Colonic mucosa (tissue), 4 donors: ENCODE measurements at regions not wholly inside any gene's neighbourhood (a gene's known extent, or its start where the extent isn't known, plus 50 kb on each side); places are given as distances from the start of the nearest gene placed in this dataset.
"Not testable (repeated sequence)": the region's sequence is repeated elsewhere in the genome, so short reads cannot be mapped to it uniquely, and the experiment has no call there.

ENCODE experiments used
- DNase-seq: peaks from one replicate; pipeline ENCODE4 v3.0.0-alpha.2; 2020
- H3K27ac ChIP-seq: fragments of 200-600 bp; one replicate; pipeline ENCODE4 v1.8.0; 2021
- H3K27me3 ChIP-seq: fragments of 200-600 bp; one replicate; pipeline ENCODE4 v1.8.0; 2021
- H3K36me3 ChIP-seq: fragments of 200-600 bp; one replicate; pipeline ENCODE4 v1.8.0; 2021
- H3K4me1 ChIP-seq: fragments of 200-600 bp; one replicate; pipeline ENCODE4 v1.8.0; 2021; ENCODE audit warnings: mild to moderate bottlenecking
- H3K4me3 ChIP-seq: fragments of 200-600 bp; one replicate; pipeline ENCODE4 v1.8.0; 2021
- H3K9ac ChIP-seq, 2 donors: one replicate each; pipeline ENCODE4 v1.7.0; 2013; ENCODE audit warnings: control low read depth in 2 of 2, low read depth in 2 of 2, low read length in 2 of 2
- H3K9me3 ChIP-seq: fragments of 200-600 bp; one replicate; pipeline ENCODE4 v1.8.0; 2021
- intact Hi-C: fragments of 100-400 bp; cut with DNase I; formaldehyde crosslinking; loops from one replicate; pipeline ENCODE4 v1.14.1; 2022
- TF ChIP-seq, protein P1 (sequence below): fragments of 200-600 bp; IDR thresholded peaks from one replicate; pipeline ENCODE4 v1.8.0; 2022; ENCODE audit warnings: antibody characterized with exemption, mild to moderate bottlenecking
- donor health status: healthy.
- donor health status: DM: no; HTN: no; CAD: no.
- donor health status: DM: no; HTN: no; CAD: no.

DNA sequence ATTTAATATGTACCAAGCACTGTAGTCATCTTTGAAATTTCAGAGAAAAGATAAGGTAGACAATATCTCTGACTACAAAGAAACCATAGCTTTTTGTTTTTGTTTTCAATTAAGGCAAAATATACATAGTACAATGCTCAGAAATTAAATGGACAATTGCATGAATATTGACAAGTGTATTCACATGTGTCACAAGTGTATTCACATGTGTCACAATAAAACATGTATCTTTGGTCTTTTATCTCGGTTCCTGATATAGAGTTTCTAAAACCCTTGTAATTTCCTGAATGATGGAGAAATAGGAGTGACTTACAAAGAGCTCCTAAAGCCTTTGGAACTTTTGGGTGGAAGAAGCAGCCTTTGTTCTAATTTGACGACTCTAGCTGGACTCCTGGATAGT lies 756.4 kb downstream of the EPHA4 start:
- no peak overlapping the region for H3K4me3 ChIP-seq
- intact Hi-C loops = no loop called here
- no peak overlapping the region for H3K27ac ChIP-seq
- H3K36me3 ChIP-seq = no peaks in the 10 kb centered on the region
- H3K9ac ChIP-seq = no peak overlapping the region
- no peak for DNase-seq
- no peaks in the 10 kb centered on the region for H3K9me3 ChIP-seq
- TF ChIP-seq, protein P1, sequence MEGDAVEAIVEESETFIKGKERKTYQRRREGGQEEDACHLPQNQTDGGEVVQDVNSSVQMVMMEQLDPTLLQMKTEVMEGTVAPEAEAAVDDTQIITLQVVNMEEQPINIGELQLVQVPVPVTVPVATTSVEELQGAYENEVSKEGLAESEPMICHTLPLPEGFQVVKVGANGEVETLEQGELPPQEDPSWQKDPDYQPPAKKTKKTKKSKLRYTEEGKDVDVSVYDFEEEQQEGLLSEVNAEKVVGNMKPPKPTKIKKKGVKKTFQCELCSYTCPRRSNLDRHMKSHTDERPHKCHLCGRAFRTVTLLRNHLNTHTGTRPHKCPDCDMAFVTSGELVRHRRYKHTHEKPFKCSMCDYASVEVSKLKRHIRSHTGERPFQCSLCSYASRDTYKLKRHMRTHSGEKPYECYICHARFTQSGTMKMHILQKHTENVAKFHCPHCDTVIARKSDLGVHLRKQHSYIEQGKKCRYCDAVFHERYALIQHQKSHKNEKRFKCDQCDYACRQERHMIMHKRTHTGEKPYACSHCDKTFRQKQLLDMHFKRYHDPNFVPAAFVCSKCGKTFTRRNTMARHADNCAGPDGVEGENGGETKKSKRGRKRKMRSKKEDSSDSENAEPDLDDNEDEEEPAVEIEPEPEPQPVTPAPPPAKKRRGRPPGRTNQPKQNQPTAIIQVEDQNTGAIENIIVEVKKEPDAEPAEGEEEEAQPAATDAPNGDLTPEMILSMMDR = no peak
- H3K27me3 ChIP-seq = no peaks in the 10 kb centered on the region
- H3K4me1 ChIP-seq = no peaks in the 10 kb centered on the region

DNA sequence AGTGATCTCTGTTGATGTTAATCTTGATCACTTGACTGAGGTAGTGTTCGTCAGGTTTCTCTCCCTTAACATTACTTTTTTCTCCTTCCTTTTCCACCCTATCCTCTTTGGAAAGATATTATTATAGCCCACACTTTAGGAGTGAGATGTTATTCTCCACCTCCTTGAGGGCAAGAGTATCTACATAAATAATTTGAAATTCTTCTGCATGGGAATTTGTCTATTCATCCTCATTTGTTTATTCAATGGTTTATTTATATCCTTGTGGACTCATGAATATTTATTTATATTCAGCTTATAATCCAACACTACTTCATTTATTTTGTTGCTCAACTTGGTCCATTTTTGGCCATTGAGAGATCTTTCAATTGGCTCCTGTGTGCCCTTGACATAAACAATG lies 750.4 kb downstream of the EPHA4 start:
- TF ChIP-seq, protein P1 = no peak
- no peaks in the 10 kb centered on the region for H3K9me3 ChIP-seq
- intact Hi-C loops = no loop called here

DNA sequence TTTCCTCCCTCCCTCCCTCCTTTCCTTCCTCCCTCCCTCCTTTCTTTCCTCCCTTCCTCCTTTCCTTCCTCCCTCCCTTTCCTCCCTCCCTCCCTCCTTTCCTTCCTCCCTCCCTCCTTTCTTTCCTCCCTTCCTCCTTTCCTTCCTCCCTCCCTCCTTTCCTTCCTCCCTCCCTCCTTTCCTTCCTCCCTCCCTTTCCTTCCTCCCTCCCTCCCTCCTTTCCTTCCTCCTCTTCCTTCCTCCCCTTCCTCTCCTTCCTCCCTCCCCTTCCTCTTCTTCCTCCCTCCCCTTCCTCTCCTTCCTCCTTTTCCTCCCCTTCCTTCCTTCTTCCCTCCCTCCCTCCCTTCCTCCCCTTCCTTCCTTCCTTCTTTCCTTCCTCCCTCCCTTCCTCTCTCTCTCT lies 748.5 kb downstream of the EPHA4 start:
- H3K36me3 ChIP-seq, H3K4me1 ChIP-seq, intact Hi-C loops, H3K27ac ChIP-seq, H3K27me3 ChIP-seq, H3K9ac ChIP-seq, H3K4me3 ChIP-seq, H3K9me3 ChIP-seq, DNase-seq: not testable (repeated sequence)

More for the DNA sequence above, 750.4 kb downstream of the EPHA4 start:
- Histone ChIP-seq H3K4me1 (no peaks in the 10 kb centered on the region), H3K9ac (no peak overlapping the region), H3K27ac (no peak overlapping the region), H3K27me3 (no peaks in the 10 kb centered on the region), H3K36me3 (no peaks in the 10 kb centered on the region), H3K4me3 (no peak overlapping the region)
- DNase-seq = no peak

DNA sequence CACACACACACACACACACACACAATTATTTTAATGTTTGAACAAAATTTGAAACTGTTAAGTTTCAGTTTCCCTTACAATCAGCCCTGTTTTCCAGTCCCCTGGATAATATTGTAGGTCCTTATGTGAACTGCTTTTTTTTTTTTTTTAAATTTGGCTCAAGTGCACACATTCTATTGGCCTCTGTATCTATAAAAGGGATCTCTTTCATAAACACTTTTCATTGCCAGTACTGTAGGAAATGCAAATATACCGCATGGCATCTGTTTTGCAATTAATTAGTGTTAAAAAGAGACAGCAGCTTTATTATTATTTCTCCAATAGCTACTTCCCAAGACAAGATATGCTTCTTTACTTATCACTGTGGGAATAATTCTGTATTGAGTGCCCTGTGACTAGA lies 738.7 kb downstream of the EPHA4 start:
- Histone ChIP-seq H3K9ac (no peak overlapping the region), H3K4me1 (no peaks in the 10 kb centered on the region), H3K27me3 (no peaks in the 10 kb centered on the region), H3K36me3 (no peaks in the 10 kb centered on the region), H3K4me3 (no peak overlapping the region), H3K27ac (no peak overlapping the region), H3K9me3 (no peaks in the 10 kb centered on the region)
- no peak for DNase-seq
- TF ChIP-seq, protein P1 = no peak
- intact Hi-C loops = no loop called here

DNA sequence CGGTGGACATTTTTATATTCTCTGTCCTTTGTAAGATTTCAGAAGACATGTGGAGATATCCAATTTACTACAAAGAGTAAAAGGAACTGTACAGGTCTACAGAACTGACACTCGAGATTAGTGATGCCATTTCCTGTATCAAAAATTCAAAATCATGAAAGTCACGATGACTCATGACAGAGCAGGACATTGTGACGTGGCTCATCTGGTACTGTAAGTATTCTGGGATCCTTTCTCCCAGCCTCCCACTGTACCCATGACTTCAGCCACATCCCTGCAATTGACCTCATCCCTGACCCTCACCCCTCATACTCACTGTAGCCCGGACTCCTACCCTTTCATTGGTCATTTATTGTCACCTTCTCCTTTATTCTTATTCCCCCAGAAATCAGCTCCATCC lies 736.5 kb downstream of the EPHA4 start:
- intact Hi-C loops = no loop called here
- Histone ChIP-seq H3K27ac (no peak overlapping the region), H3K4me3 (no peak overlapping the region), H3K9me3 (no peaks in the 10 kb centered on the region), H3K4me1 (no peaks in the 10 kb centered on the region), H3K36me3 (no peaks in the 10 kb centered on the region), H3K9ac (no peak overlapping the region), H3K27me3 (no peaks in the 10 kb centered on the region)
- no peak for DNase-seq
- TF ChIP-seq, protein P1 = no peak

DNA sequence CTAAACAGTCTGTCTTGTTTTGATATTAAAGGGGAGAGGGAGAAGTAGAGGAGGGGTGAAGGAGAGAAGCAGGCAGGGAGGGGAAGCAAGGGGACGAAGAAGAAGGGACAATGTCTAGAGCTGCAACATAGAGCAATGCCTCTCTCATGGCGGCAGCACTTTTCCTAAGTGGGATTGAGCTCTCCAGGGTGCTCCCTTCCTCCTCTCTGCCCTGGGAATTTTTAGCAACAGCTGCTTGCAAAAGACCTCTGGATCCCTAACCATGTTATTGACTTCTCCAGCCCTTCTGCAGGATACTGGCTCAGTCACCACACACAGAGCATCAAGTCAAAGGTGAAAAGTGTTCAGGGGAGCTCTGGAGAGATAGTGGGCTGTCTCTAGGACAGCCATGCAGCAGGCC lies 734.9 kb downstream of the EPHA4 start:
- Histone ChIP-seq H3K36me3 (no peaks in the 10 kb centered on the region), H3K27ac (no peak overlapping the region), H3K9me3 (no peaks in the 10 kb centered on the region), H3K9ac (no peak overlapping the region), H3K27me3 (no peaks in the 10 kb centered on the region), H3K4me3 (no peak overlapping the region), H3K4me1 (no peaks in the 10 kb centered on the region)
- TF ChIP-seq, protein P1 = no peak
- DNase-seq = no peak
- intact Hi-C loops = no loop called here
